Astrocyte (in vitro differentiated cells and primary cell): ENCODE measurements at regions not wholly inside any gene's neighbourhood (a gene's known extent, or its start where the extent isn't known, plus 50 kb on each side); places are given as distances from the start of the nearest gene placed in this dataset.

Experiments
- CTCF ChIP-seq: IDR thresholded peaks from 2 replicates; pipeline ENCODE4 v1.5.1; 2011; ENCODE audit warnings: low read depth, mild to moderate bottlenecking, inconsistent platforms, low read length, moderate library complexity; ENCODE audit not compliant: insufficient read depth
- EZH2 ChIP-seq: IDR thresholded peaks from 2 replicates; pipeline ENCODE4 v1.6.1; 2012; ENCODE audit warnings: mild to moderate bottlenecking, low read length, inconsistent platforms; ENCODE audit not compliant: insufficient read depth

- no peak for TF ChIP-seq CTCF
- no peak for TF ChIP-seq EZH2
Measured at GRCh38 chr9:99433555-99433954, 211.5 kb downstream of the SEC61B start.
